ENCODE measurements at regions not wholly inside any gene's neighbourhood (a gene's known extent, or its start where the extent isn't known, plus 50 kb on each side); places are given as distances from the start of the nearest gene placed in this dataset.

DNA sequence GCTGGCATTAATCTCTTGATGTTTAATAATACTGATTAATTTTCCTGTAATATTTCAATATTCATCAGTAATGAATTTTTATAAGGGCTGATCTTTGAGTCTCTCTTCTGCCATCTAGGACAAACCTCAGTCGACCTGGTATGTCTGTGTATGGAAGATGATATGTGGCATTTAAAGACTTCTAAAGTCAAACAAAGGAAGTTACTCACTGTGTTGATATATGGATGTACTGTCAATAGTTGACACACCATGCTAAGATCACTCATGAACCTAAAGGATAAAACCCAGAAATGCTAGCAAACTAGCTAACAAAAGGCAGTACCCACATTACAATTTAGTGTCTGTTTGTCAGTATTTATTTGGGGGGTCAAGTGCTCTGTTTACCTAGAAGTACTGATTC is 380.7 kb upstream of the GOT2 start:
- TF ChIP-seq, protein P1, sequence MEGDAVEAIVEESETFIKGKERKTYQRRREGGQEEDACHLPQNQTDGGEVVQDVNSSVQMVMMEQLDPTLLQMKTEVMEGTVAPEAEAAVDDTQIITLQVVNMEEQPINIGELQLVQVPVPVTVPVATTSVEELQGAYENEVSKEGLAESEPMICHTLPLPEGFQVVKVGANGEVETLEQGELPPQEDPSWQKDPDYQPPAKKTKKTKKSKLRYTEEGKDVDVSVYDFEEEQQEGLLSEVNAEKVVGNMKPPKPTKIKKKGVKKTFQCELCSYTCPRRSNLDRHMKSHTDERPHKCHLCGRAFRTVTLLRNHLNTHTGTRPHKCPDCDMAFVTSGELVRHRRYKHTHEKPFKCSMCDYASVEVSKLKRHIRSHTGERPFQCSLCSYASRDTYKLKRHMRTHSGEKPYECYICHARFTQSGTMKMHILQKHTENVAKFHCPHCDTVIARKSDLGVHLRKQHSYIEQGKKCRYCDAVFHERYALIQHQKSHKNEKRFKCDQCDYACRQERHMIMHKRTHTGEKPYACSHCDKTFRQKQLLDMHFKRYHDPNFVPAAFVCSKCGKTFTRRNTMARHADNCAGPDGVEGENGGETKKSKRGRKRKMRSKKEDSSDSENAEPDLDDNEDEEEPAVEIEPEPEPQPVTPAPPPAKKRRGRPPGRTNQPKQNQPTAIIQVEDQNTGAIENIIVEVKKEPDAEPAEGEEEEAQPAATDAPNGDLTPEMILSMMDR (IDR thresholded peaks at IDR 0.05; ENCODE audit: low read depth, low read length, poor library complexity, severe bottlenecking), result no peak
- TF ChIP-seq EZH2phosphoT487 (IDR thresholded peaks at IDR 0.05; ENCODE audit: borderline replicate concordance, low read length), result no peak

Data from DOHH2 (cell line).